K562 (cell line): ENCODE measurements at regions not wholly inside any gene's neighbourhood (a gene's known extent, or its start where the extent isn't known, plus 50 kb on each side); places are given as distances from the start of the nearest gene placed in this dataset.
A peak's percentile ranks its signal among the peaks of the same experiment; 100 is the strongest.

Experiments used
- ATF6 ChIP-seq: sonication (generic); formaldehyde crosslinking; IDR thresholded peaks from 2 replicates; pipeline ENCODE4 v1.4.0; 2020; ENCODE audit warnings: mild to moderate bottlenecking, missing genetic modification reagents
- DPF2 ChIP-seq: fragments of 450-650 bp; IDR thresholded peaks from 2 replicates; pipeline ENCODE4 v1.6.1; 2016
- NCOA2 ChIP-seq, 2 experiments: fragments of 450-650 bp; IDR thresholded peaks; 2 replicates each; pipeline ENCODE4 v1.6.1; 2018; ENCODE audit warnings: mild to moderate bottlenecking in 2 of 2, moderate library complexity in 1 of 2; ENCODE audit not compliant: partially characterized antibody in 2 of 2
- NR2C2 ChIP-seq, 2 experiments: fragments of 200-800 bp in 1 of 2; sonication (Bioruptor generic) in 1 of 2; sonication (generic) in 1 of 2; formaldehyde crosslinking in 1 of 2; IDR thresholded peaks; 2 replicates each; pipeline versions ENCODE4 v1.6.1 to v1.8.0; 2016 to 2022; ENCODE audit warnings: mild to moderate bottlenecking in 1 of 2, missing compliant biosample characterization in 1 of 2, missing genetic modification characterization in 1 of 2, missing genetic modification reagents in 1 of 2
- REST ChIP-seq, 2 experiments: fragments of 450-650 bp; formaldehyde crosslinking in 1 of 2; IDR thresholded peaks; 2 replicates each; pipeline versions ENCODE4 v1.4.0 to v1.6.1; 2014 to 2020; ENCODE audit warnings: mild to moderate bottlenecking in 2 of 2, borderline replicate concordance in 1 of 2, low read depth in 1 of 2
- RUNX1 ChIP-seq: sonication (generic); IDR thresholded peaks from 2 replicates; pipeline ENCODE4 v1.6.1; 2016; ENCODE audit warnings: antibody characterized with exemption, low read depth
- TAL1 ChIP-seq: fragments of 450-650 bp; IDR thresholded peaks from 2 replicates; pipeline ENCODE4 v1.6.1; 2016; ENCODE audit warnings: mild to moderate bottlenecking
- THRA ChIP-seq: fragments of 450-650 bp; IDR thresholded peaks from 2 replicates; pipeline ENCODE4 v1.6.1; 2017; ENCODE audit warnings: mild to moderate bottlenecking, moderate library complexity
- ZBTB11 ChIP-seq, 3 experiments: fragments of 200-800 bp in 1 of 3; fragments of 250-450 bp in 1 of 3; fragments of 450-650 bp in 1 of 3; sonication (Bioruptor Pico) in 1 of 3; sonication (Bioruptor generic) in 1 of 3; formaldehyde crosslinking in 1 of 3; IDR thresholded peaks; 2 replicates each; pipeline versions ENCODE4 v1.6.1 to v1.8.0; 2016 to 2022; ENCODE audit warnings: mild to moderate bottlenecking in 2 of 3, missing genetic modification characterization in 2 of 3, missing compliant biosample characterization in 1 of 3, moderate library complexity in 1 of 3

- TF ChIP-seq RUNX1 (0 out of 2 replicates have a peak, but pooled peaks have one; percentile 55), DPF2 (peak; percentile 99), ZBTB11 (CRISPR knock-in tag; IDR thresholded peaks at IDR 0.05) (peak in 1 of 3 experiments; percentile 78; a peak in 1 of 6 replicates), TAL1 (peak; percentile 99), NR2C2 (CRISPR knock-in tag; IDR thresholded peaks at IDR 0.05) (no peak), NR2C2 (tag; IDR thresholded peaks at IDR 0.05) (no peak), ATF6 (CRISPR knock-in tag) (0 out of 2 replicates have a peak, but pooled peaks have one; percentile 47), THRA (no peak), REST (IDR thresholded peaks at IDR 0.05; ENCODE audit: borderline replicate concordance) (peak; percentile 21; the same call in 1 of the 2 replicates), REST (CRISPR knock-in tag; IDR thresholded peaks at IDR 0.05; ENCODE audit: low read depth) (no peak), NCOA2 (IDR thresholded peaks at IDR 0.05; ENCODE audit: partially characterized antibody in 2 of 2) (peak; percentile 89 to 92)
Observed at GRCh38 chr10:15451137-15452094, 80.3 kb upstream of the FAM171A1 start (continued).
